ENCODE measurements at regions not wholly inside any gene's neighbourhood (a gene's known extent, or its start where the extent isn't known, plus 50 kb on each side); places are given as distances from the start of the nearest gene placed in this dataset.
"Not testable (repeated sequence)": the region's sequence is repeated elsewhere in the genome, so short reads cannot be mapped to it uniquely, and the experiment has no call there.

GRCh38 chr3:78087134-78087533 is 1047.2 kb downstream of the ROBO2 start:
- Histone ChIP-seq H3K4me3 (no peak overlapping the region), H3K27ac (no peak overlapping the region), H3K27me3 (no peaks in the 10 kb centered on the region), H3K4me1 (no peaks in the 10 kb centered on the region), H3K9ac (ENCODE audit: low read depth in 2 of 2, low read length in 2 of 2) (no peak overlapping the region), H3K9me3 (no peaks in the 10 kb centered on the region), H3K36me3 (no peaks in the 10 kb centered on the region)
- TF ChIP-seq, protein P1, sequence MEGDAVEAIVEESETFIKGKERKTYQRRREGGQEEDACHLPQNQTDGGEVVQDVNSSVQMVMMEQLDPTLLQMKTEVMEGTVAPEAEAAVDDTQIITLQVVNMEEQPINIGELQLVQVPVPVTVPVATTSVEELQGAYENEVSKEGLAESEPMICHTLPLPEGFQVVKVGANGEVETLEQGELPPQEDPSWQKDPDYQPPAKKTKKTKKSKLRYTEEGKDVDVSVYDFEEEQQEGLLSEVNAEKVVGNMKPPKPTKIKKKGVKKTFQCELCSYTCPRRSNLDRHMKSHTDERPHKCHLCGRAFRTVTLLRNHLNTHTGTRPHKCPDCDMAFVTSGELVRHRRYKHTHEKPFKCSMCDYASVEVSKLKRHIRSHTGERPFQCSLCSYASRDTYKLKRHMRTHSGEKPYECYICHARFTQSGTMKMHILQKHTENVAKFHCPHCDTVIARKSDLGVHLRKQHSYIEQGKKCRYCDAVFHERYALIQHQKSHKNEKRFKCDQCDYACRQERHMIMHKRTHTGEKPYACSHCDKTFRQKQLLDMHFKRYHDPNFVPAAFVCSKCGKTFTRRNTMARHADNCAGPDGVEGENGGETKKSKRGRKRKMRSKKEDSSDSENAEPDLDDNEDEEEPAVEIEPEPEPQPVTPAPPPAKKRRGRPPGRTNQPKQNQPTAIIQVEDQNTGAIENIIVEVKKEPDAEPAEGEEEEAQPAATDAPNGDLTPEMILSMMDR (IDR thresholded peaks at IDR 0.05): no peak
- intact Hi-C loops (cut with DNase I): no loop called here
- DNase-seq: no peak

DNA sequence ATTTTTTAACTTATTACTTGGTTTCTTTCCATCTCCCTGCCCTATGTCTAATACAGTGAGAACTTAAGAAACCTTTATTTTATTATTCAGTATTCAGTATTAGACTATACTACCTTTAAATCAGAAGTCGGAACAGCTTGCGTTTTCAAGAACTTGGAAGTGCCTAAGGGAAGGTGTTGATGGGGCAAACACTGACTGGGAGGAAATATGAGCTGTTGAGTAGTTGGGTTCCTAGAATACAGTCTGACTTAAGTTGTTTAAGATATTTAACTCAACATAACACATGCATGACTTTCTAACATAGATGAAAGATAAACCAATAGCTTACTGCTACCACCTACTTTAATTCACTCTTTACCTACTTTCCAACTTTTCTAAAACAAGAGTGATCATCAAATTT is 1048.1 kb downstream of the ROBO2 start:
- no peak overlapping the region for H3K4me3 ChIP-seq
- DNase-seq: no peak
- H3K27ac ChIP-seq: no peak overlapping the region
- TF ChIP-seq, protein P1 (IDR thresholded peaks at IDR 0.05): no peak
- H3K27me3 ChIP-seq: no peaks in the 10 kb centered on the region
- no peaks in the 10 kb centered on the region for H3K36me3 ChIP-seq
- intact Hi-C loops (cut with DNase I): no loop called here
- H3K9ac ChIP-seq (ENCODE audit: low read depth in 2 of 2, low read length in 2 of 2): no peak overlapping the region
- H3K9me3 ChIP-seq: no peaks in the 10 kb centered on the region
- H3K4me1 ChIP-seq: no peaks in the 10 kb centered on the region

- DNase-seq: no peak
- Histone ChIP-seq H3K4me3 (no peak overlapping the region), H3K36me3 (no peaks in the 10 kb centered on the region), H3K9me3 (no peaks in the 10 kb centered on the region), H3K9ac (ENCODE audit: low read depth in 2 of 2, low read length in 2 of 2) (no peak overlapping the region), H3K27ac (no peak overlapping the region), H3K4me1 (no peaks in the 10 kb centered on the region), H3K27me3 (no peaks in the 10 kb centered on the region)
- intact Hi-C loops (cut with DNase I): no loop called here
- TF ChIP-seq, protein P1 (IDR thresholded peaks at IDR 0.05): no peak
Observed at GRCh38 chr3:78090382-78090781, 1050.5 kb downstream of the ROBO2 start.

DNA sequence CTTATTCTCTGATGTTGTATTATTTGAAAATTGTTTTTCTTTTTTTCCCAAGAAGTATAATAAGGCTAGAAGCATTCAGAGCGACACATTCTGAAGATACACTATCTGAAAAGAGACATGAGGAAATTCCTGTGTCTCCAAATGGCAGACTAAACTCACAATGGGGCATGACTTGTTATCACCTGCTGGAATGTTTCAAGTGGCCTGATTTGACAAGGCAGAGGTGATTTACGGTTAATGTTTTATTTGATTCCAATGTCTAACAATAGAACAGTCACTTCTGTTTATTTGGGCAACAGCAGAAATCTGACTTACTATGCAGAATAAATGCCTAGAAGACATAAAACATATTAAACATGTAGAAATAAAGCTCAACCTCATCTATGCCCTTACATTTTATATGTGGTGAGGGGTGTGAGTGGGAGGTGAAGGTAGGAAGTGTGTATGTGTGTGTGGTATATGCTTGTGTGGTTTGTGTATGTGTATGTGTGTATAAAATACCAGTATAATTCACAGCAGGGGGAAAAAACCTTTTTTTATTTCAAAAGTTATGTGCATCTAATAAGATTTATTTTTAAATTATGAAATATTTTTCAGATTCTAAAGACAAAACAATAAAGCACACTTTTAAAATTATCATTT is 1051.7 kb downstream of the ROBO2 start:
- H3K4me3 ChIP-seq: no peak overlapping the region
- H3K9me3 ChIP-seq: no peaks in the 10 kb centered on the region
- no peaks in the 10 kb centered on the region for H3K4me1 ChIP-seq
- no peak overlapping the region for H3K9ac ChIP-seq (ENCODE audit: low read depth in 2 of 2, low read length in 2 of 2)
- intact Hi-C loops (cut with DNase I): no loop called here
- no peak overlapping the region for H3K27ac ChIP-seq
- no peak for DNase-seq
- TF ChIP-seq, protein P1 (IDR thresholded peaks at IDR 0.05): no peak
- no peaks in the 10 kb centered on the region for H3K27me3 ChIP-seq
- no peaks in the 10 kb centered on the region for H3K36me3 ChIP-seq

DNA sequence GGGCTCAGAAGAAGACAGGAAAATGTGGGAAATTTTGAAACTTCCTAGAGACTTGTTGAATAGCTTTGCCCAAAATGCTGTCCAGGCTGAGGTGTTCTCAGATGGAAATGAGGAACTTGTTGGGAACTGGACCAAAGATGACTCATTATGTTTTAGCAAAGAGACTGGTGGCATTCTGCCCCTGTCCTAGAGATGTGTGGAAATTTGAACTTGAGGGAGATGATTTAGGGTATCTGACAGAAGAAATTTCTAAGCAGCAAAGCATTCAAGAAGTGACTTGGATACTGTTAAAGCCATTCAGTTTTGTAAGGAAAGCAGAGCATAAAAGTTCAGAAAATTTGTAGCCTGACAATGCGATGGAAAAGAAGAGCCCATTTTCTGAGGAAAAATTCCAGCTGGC is 1052.7 kb downstream of the ROBO2 start:
- H3K9me3 ChIP-seq; H3K27ac ChIP-seq; H3K4me1 ChIP-seq; DNase-seq; H3K36me3 ChIP-seq; intact Hi-C loops (cut with DNase I); H3K4me3 ChIP-seq; H3K27me3 ChIP-seq; H3K9ac ChIP-seq (ENCODE audit: low read depth in 2 of 2, low read length in 2 of 2): not testable (repeated sequence)

- H3K9ac ChIP-seq (ENCODE audit: low read depth in 2 of 2, low read length in 2 of 2): no peak overlapping the region
- TF ChIP-seq, protein P1 (IDR thresholded peaks at IDR 0.05): no peak
- no peaks in the 10 kb centered on the region for H3K4me1 ChIP-seq
- intact Hi-C loops (cut with DNase I): no loop called here
- no peaks in the 10 kb centered on the region for H3K36me3 ChIP-seq
- H3K9me3 ChIP-seq: no peaks in the 10 kb centered on the region
- no peak overlapping the region for H3K27ac ChIP-seq
- H3K4me3 ChIP-seq: no peak overlapping the region
- H3K27me3 ChIP-seq: no peaks in the 10 kb centered on the region
- DNase-seq: no peak
Observed at GRCh38 chr3:78096488-78097255, 1056.8 kb downstream of the ROBO2 start.

Measured in colonic mucosa (tissue), 4 donors.